GM21423 (cell line): ENCODE measurements at regions not wholly inside any gene's neighbourhood (a gene's known extent, or its start where the extent isn't known, plus 50 kb on each side); places are given as distances from the start of the nearest gene placed in this dataset.
"Not testable (repeated sequence)": the region's sequence is repeated elsewhere in the genome, so short reads cannot be mapped to it uniquely, and the experiment has no call there.

Source experiments
- ATAC-seq: cut with Tn5 transposase; IDR thresholded peaks from one replicate; pipeline ENCODE4 v1.9.1; 2021; ENCODE audit warnings: mild to moderate bottlenecking, moderate library complexity; ENCODE audit not compliant: unreplicated experiment

- no peak for ATAC-seq
These were observed 335.3 kb downstream of the FGFR2 start for GRCh38 chr10:121262774-121263430.

GRCh38 chr10:121263431-121263783, 334.8 kb downstream of the FGFR2 start:
- ATAC-seq: no peak

- ATAC-seq: no peak
These were observed 332.7 kb downstream of the FGFR2 start for GRCh38 chr10:121265360-121266123.

- no peak for ATAC-seq
These were observed 331.9 kb downstream of the FGFR2 start for GRCh38 chr10:121266370-121266769.

GRCh38 chr10:121267236-121268003, 330.8 kb downstream of the FGFR2 start:
- no peak for ATAC-seq

GRCh38 chr10:121268363-121268762, 329.9 kb downstream of the FGFR2 start:
- no peak for ATAC-seq

- ATAC-seq: no peak
These were observed 329.3 kb downstream of the FGFR2 start for GRCh38 chr10:121268863-121269432.

- ATAC-seq: no peak
These were observed 327.3 kb downstream of the FGFR2 start for GRCh38 chr10:121270906-121271305.

GRCh38 chr10:121276046-121276445, 322.2 kb downstream of the FGFR2 start:
- no peak for ATAC-seq

- ATAC-seq: no peak
These were observed 321.4 kb downstream of the FGFR2 start for GRCh38 chr10:121276822-121277221.

- ATAC-seq: not testable (repeated sequence)
These were observed 319.9 kb downstream of the FGFR2 start for GRCh38 chr10:121278386-121278785.

GRCh38 chr10:121281576-121281975, 316.7 kb downstream of the FGFR2 start:
- ATAC-seq: no peak

GRCh38 chr10:121282264-121282663, 316.0 kb downstream of the FGFR2 start:
- ATAC-seq: no peak

GRCh38 chr10:121282797-121283515, 315.3 kb downstream of the FGFR2 start:
- no peak for ATAC-seq

GRCh38 chr10:121284936-121285335, 313.3 kb downstream of the FGFR2 start:
- ATAC-seq: no peak

GRCh38 chr10:121285406-121286196, 312.6 kb downstream of the FGFR2 start:
- no peak for ATAC-seq

GRCh38 chr10:121288011-121288410, 310.2 kb downstream of the FGFR2 start:
- ATAC-seq: no peak

GRCh38 chr10:121288864-121289661, 309.2 kb downstream of the FGFR2 start:
- no peak for ATAC-seq

GRCh38 chr10:121289800-121290199, 308.4 kb downstream of the FGFR2 start:
- no peak for ATAC-seq
